Karpas-422 (cell line): ENCODE measurements at regions not wholly inside any gene's neighbourhood (a gene's known extent, or its start where the extent isn't known, plus 50 kb on each side); places are given as distances from the start of the nearest gene placed in this dataset.
"Not testable (repeated sequence)": the region's sequence is repeated elsewhere in the genome, so short reads cannot be mapped to it uniquely, and the experiment has no call there.

Source experiments
- DNase-seq: peaks from one replicate; pipeline ENCODE4 v3.0.0-alpha.2; 2015
- H2AFZ ChIP-seq: fragments of 200-600 bp; sonication (generic); 2 replicates; pipeline ENCODE4 v1.6.1; 2014; ENCODE audit warnings: antibody characterized with exemption, low read length, mixed read lengths
- H3K27ac ChIP-seq: fragments of 200-600 bp; sonication (generic); 2 replicates; pipeline ENCODE4 v1.5.1; 2014; ENCODE audit warnings: mild to moderate bottlenecking, low read length, moderate library complexity
- H3K27me3 ChIP-seq: fragments of 200-600 bp; sonication (generic); 2 replicates; pipeline ENCODE4 v1.6.1; 2014; ENCODE audit warnings: low read length, mixed read lengths
- H3K36me3 ChIP-seq: fragments of 200-600 bp; sonication (generic); 2 replicates; pipeline ENCODE4 v1.6.1; 2014; ENCODE audit warnings: low read length, mixed read lengths; ENCODE audit not compliant: insufficient read depth
- H3K4me1 ChIP-seq: fragments of 200-600 bp; sonication (generic); 2 replicates; pipeline ENCODE4 v1.6.1; 2014; ENCODE audit warnings: mild to moderate bottlenecking, low read length, mixed read lengths
- H3K4me2 ChIP-seq: fragments of 200-600 bp; sonication (generic); 2 replicates; pipeline ENCODE4 v1.6.1; 2014; ENCODE audit warnings: low read length, low read depth, mild to moderate bottlenecking; ENCODE audit not compliant: poor library complexity, severe bottlenecking
- H3K4me3 ChIP-seq: fragments of 200-600 bp; sonication (generic); 2 replicates; pipeline ENCODE4 v1.5.1; 2014; ENCODE audit warnings: mild to moderate bottlenecking, antibody characterized with exemption, low read length, mixed read lengths
- H3K79me2 ChIP-seq: fragments of 200-600 bp; sonication (generic); 2 replicates; pipeline ENCODE4 v1.6.1; 2014; ENCODE audit warnings: mild to moderate bottlenecking, low read length, mixed read lengths
- H3K9ac ChIP-seq: fragments of 200-600 bp; sonication (generic); 2 replicates; pipeline ENCODE4 v1.6.0; 2014; ENCODE audit warnings: low read length
- H3K9me2 ChIP-seq: fragments of 200-600 bp; sonication (generic), shearing (Covaris generic); replicated peaks from 2 replicates; pipeline ENCODE4 v1.6.0; 2014; ENCODE audit warnings: mild to moderate bottlenecking, low read length, moderate library complexity; ENCODE audit not compliant: insufficient read depth
- H3K9me3 ChIP-seq: fragments of 300-700, 200-600 bp; sonication (generic); 2 replicates; pipeline ENCODE4 v1.6.1; 2014; ENCODE audit warnings: low read length, mixed read lengths
- H4K20me1 ChIP-seq: fragments of 200-600 bp; sonication (generic); 2 replicates; pipeline ENCODE4 v1.6.1; 2014; ENCODE audit warnings: mild to moderate bottlenecking, antibody characterized with exemption, low read length, low read depth; ENCODE audit not compliant: insufficient read depth
- small RNA-seq: library from RNA; depleted of rRNA; stranded (forward); fragments of <200 nt; gene quantifications from one replicate; pipeline ENCODE3, GENCODE V24; 2014

GRCh38 chr19:20260738-20261137 lies 93.7 kb downstream of the ZNF486 start:
- H3K4me1 ChIP-seq, H3K4me2 ChIP-seq, H4K20me1 ChIP-seq, DNase-seq, H3K79me2 ChIP-seq, H3K27ac ChIP-seq, H3K36me3 ChIP-seq, H3K9me3 ChIP-seq, H3K4me3 ChIP-seq, H3K9me2 ChIP-seq, H3K27me3 ChIP-seq, H3K9ac ChIP-seq, H2AFZ ChIP-seq: not testable (repeated sequence)

- Histone ChIP-seq H3K36me3 (no peaks in the 10 kb centered on the region), H3K4me2 (no peak overlapping the region), H3K9me3 (no peaks in the 10 kb centered on the region), H3K4me3 (no peak overlapping the region), H2AFZ (no peak overlapping the region), H3K9ac (no peak overlapping the region), H3K27me3 (no peaks in the 10 kb centered on the region), H4K20me1 (no peaks in the 10 kb centered on the region), H3K4me1 (no peaks in the 10 kb centered on the region), H3K27ac (no peak overlapping the region), H3K9me2 (no peaks in the 10 kb centered on the region), H3K79me2 (no peaks in the 10 kb centered on the region)
- no peak for DNase-seq
Measured at GRCh38 chr19:20259615-20260014, 92.6 kb downstream of the ZNF486 start.

- no peak overlapping the region for H3K4me3 ChIP-seq
- H3K27me3 ChIP-seq, result no peaks in the 10 kb centered on the region
- no peak for DNase-seq
- no peak overlapping the region for H3K4me2 ChIP-seq
- H4K20me1 ChIP-seq, result no peaks in the 10 kb centered on the region
- H3K9ac ChIP-seq, result no peak overlapping the region
- H3K4me1 ChIP-seq, result no peaks in the 10 kb centered on the region
- H3K79me2 ChIP-seq, result no peaks in the 10 kb centered on the region
- H3K9me2 ChIP-seq, result no peaks in the 10 kb centered on the region
- no peak overlapping the region for H3K27ac ChIP-seq
- no peaks in the 10 kb centered on the region for H3K36me3 ChIP-seq
- no peaks in the 10 kb centered on the region for H3K9me3 ChIP-seq
- no peak overlapping the region for H2AFZ ChIP-seq
Measured at GRCh38 chr19:20256606-20257005, 89.6 kb downstream of the ZNF486 start.

- no peaks in the 10 kb centered on the region for H3K27me3 ChIP-seq
- H3K36me3 ChIP-seq, result no peaks in the 10 kb centered on the region
- H3K9me3 ChIP-seq, result no peaks in the 10 kb centered on the region
- no peaks in the 10 kb centered on the region for H3K79me2 ChIP-seq
- H3K4me2 ChIP-seq, result no peak overlapping the region
- no peak overlapping the region for H3K27ac ChIP-seq
- no peak for DNase-seq
- no peaks in the 10 kb centered on the region for H4K20me1 ChIP-seq
- no peak overlapping the region for H3K4me3 ChIP-seq
- no peak overlapping the region for H2AFZ ChIP-seq
- H3K9ac ChIP-seq, result no peak overlapping the region
- H3K9me2 ChIP-seq, result no peaks in the 10 kb centered on the region
- no peaks in the 10 kb centered on the region for H3K4me1 ChIP-seq
Measured at GRCh38 chr19:20254121-20254520, 87.1 kb downstream of the ZNF486 start.

- Histone ChIP-seq H3K4me2 (no peak overlapping the region), H3K79me2 (no peaks in the 10 kb centered on the region), H2AFZ (no peak overlapping the region), H3K4me3 (no peak overlapping the region), H4K20me1 (no peaks in the 10 kb centered on the region), H3K4me1 (peaks cover 12% of the 10 kb centered on the region), H3K9me2 (no peaks in the 10 kb centered on the region), H3K9ac (no peak overlapping the region), H3K36me3 (no peaks in the 10 kb centered on the region), H3K9me3 (no peaks in the 10 kb centered on the region), H3K27me3 (no peaks in the 10 kb centered on the region), H3K27ac (no peak overlapping the region)
- DNase-seq, result no peak
Measured at GRCh38 chr19:20252613-20253012, 85.6 kb downstream of the ZNF486 start.

- Histone ChIP-seq H3K27me3 (no peaks in the 10 kb centered on the region), H3K79me2 (no peaks in the 10 kb centered on the region), H3K4me3 (no peak overlapping the region), H3K9ac (no peak overlapping the region), H3K9me2 (no peaks in the 10 kb centered on the region), H3K9me3 (no peaks in the 10 kb centered on the region), H3K4me1 (peaks cover 12% of the 10 kb centered on the region), H2AFZ (no peak overlapping the region), H3K4me2 (no peak overlapping the region), H3K27ac (no peak overlapping the region), H4K20me1 (no peaks in the 10 kb centered on the region), H3K36me3 (no peaks in the 10 kb centered on the region)
- no peak for DNase-seq
Measured at GRCh38 chr19:20250627-20251026, 83.6 kb downstream of the ZNF486 start.

GRCh38 chr19:20250121-20250520 lies 83.1 kb downstream of the ZNF486 start:
- H2AFZ ChIP-seq, result no peak overlapping the region
- no peak overlapping the region for H3K27ac ChIP-seq
- no peaks in the 10 kb centered on the region for H3K36me3 ChIP-seq
- DNase-seq, result no peak
- no peaks in the 10 kb centered on the region for H3K9me2 ChIP-seq
- no peak overlapping the region for H3K4me3 ChIP-seq
- no peak overlapping the region for H3K4me2 ChIP-seq
- H3K79me2 ChIP-seq, result no peaks in the 10 kb centered on the region
- H3K4me1 ChIP-seq, result peaks cover 12% of the 10 kb centered on the region
- no peaks in the 10 kb centered on the region for H3K9me3 ChIP-seq
- H3K27me3 ChIP-seq, result no peaks in the 10 kb centered on the region
- no peak overlapping the region for H3K9ac ChIP-seq
- H4K20me1 ChIP-seq, result no peaks in the 10 kb centered on the region

Small RNA genes lying in the stretch of these regions (small RNA-seq; reads per million reads assigned to genes)
- 1.7 reads per million, percentile 46 among the genes with 10 or more reads in this experiment for gene MIR1270
